HK-2 (cell line): ENCODE measurements at regions not wholly inside any gene's neighbourhood (a gene's known extent, or its start where the extent isn't known, plus 50 kb on each side); places are given as distances from the start of the nearest gene placed in this dataset.

Experiments
- DNase-seq: peaks from one replicate; pipeline ENCODE4 v3.0.0-alpha.2; 2018; ENCODE audit not compliant: unreplicated experiment

DNA sequence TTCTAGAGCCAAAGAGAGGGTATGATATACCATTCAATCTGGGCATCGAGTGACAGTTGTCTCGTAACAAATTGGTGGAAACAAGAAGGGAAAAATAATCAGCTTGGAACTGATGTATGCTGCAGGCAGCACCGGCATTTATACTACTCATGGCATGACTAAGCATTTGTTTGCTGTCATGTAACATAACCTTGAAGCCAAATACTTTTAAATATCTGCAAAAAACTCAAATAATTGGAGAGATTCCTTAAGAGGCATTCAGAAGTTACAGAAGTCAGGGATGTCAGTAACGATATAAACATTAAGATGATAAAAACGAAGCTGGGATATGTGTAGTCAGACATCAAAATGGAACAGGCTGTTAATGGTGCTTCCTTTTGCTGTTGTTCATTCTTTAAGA is 157.3 kb upstream of the MMADHC start:
- DNase-seq, result no peak

DNA sequence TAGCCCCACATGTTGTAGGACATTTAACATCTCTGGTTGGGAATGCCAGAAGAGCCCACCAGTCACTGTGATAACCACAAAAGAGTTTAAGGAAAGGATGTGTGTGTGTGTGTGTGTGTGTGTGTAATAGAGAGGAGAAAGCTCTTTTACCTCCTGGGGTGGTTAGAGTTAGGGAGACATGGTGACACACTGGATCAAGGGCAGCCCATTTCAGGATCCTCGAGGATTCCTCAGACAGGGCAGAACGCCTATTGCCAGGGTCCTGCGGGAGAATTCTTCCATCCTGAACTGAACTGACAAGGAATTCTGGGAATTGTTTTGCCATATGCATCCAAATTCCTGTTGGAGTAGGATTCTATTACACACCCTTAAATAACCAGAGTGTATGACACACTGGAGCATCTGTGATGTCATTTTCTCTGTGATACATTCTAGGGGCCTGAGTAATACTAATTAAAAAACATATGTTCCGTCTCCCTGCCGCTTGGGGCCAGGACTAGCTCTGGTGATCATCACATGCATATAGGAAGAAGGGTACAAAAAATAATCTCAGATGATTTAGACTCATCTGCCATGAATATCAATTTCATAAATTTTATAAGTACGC is 156.4 kb upstream of the MMADHC start:
- peak; percentile 2 for DNase-seq

DNA sequence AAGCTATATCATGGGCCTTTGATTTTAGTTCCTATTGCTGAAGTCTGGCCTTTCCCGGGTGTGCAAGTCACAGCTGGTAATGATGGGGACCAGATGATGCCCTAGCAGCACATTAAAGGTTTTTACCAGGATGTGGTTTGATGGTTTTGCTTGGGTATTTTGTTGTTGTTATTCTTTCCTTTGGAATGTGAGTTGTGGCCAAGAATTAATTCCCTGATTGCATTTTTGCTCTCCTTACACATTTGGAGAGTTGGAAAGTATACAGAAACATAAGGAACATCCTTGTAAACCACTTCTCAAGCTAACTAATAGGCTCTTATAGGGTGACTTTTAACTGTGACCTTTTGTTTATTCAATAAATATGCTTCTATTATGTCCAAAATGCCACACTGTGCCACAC is 154.1 kb upstream of the MMADHC start:
- DNase-seq, result no peak

DNA sequence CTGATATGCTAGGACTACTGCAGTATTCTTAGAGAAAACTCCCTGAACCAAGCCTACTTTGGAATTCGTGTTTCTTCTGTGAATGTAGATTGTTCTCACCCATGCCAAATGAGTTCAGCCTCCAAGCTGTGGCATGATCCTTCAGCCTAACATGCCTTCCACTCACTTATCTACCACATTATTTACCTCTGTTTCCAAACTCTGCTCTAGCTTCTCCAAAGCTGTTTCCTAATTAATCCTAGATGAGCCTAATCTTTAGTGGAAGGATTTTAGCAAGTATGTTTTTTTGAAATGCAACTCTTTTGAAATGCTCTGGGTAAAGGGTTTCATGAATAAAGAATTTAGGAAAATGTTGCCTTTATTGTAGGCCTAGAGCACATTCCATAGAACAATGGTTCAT is 152.9 kb upstream of the MMADHC start:
- no peak for DNase-seq

DNA sequence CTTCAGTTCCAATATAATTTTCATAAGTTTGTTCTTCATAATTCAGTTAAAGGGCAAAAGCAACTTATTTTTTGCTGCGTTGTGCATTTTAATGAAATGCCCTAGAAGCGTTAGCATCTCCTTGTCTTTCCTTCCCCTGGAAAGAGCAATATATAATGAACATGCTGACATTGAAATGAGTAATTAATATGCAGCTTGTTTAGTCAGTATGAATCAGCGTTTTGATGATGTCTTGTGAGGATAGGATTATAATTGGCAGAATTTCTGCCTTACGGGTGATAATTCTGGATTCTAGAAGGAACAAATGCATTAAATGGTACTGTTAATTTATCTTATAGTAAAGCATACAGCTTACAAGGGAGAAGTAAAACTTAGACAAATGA is 152.3 kb upstream of the MMADHC start:
- DNase-seq, result no peak

DNA sequence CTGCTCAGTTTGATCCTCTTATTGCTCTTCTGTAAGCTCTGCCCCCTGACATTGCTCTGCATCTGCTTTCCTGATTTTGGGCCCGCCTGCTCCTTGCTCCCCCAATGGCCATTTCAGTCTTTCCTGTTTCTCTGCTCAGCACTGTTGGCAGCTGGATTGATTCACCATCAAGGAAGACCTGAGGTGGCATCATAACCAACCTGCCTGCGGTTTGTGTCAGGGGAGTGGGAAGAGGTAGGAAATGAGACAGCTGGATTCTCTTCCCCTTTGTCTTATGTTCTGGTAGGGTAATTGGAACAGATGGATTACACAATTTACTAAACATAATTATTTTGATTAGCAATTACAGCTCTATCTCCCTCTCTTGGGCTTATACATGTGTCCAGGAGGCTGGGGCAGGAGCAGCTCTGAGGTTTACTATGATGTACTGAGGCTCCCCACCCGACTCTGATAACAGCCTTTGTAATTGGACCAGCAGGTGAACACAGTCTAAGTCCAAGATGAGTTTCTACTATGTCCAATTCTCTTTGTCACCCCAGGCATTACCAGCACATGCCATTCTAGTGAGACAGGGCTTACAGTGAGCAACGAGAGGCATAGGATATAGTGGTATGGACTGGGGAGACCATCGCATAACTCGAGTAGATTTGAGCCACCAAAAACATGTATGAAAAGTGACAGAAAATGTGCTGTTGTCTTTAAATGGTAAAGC is 151.8 kb upstream of the MMADHC start:
- no peak for DNase-seq

DNA sequence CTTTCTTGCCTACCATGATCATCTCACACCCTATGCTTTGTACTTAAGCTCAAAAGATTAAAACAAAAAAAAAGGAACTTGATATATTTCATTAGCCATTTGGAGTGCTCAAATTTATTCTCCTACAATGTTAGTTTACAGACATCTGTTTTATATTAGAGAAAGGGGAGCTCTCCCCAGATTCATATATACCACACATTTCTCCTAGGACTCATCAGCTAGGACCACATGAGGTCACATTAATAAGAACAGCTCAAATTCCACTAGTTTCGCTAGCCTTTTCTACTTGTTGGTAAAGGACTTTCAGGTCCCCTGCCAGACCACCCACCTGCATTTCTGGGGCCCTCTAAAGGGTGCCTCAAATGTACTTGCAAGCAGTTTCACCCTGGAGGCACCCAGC is 151.2 kb upstream of the MMADHC start:
- DNase-seq, result no peak

DNA sequence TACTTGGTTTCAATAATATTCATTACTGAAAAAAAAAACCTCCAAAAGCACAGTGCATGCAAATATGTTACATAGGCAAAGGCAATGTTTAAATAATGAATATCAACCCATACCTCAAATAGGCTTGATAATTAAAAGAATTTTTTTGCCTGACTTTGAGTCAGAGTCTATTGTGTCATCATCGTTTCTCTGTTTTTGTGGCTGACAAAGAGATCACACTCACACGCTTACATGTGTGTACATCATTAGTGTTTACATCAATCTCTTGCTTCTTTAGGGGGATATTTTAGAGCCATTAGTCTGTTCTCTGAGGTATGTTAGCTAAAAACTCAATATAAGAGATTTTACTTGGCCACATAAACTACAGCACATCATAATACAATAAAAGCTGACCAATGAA is 150.3 kb upstream of the MMADHC start:
- no peak for DNase-seq

DNA sequence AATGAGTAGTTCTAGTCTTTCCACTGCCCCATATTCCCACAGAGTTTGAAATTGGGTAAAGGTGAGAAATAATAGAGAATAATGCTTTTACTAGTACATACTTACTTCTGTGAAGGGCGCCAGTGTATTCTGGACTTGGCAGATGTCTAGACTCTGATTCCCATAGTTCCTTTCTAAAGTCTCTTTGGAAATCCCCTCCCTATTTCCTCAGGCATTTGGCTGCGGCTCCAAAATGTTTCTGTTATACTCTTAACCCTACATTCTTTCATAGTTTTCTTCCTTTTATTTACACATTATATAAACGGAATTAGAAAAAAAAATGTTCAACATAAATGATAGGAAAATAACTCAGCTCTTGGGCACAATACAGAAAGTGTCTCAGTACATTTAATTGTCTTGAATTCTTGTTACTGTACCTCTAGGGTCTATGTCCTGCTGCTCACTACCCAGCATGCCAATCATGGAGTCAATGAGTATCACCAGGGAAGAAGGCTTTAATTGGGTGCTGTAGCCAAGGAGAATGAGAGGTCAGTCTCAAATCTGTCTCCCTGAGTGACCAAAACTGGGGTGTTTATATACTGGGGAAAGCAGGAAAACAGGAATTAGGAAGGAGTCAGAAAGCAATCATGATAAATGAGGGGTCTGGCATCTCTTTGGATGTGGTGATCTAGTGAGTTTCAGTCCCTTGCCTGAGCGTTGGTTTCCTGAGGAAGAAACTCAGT is 147.8 kb upstream of the MMADHC start:
- DNase-seq, result no peak

DNA sequence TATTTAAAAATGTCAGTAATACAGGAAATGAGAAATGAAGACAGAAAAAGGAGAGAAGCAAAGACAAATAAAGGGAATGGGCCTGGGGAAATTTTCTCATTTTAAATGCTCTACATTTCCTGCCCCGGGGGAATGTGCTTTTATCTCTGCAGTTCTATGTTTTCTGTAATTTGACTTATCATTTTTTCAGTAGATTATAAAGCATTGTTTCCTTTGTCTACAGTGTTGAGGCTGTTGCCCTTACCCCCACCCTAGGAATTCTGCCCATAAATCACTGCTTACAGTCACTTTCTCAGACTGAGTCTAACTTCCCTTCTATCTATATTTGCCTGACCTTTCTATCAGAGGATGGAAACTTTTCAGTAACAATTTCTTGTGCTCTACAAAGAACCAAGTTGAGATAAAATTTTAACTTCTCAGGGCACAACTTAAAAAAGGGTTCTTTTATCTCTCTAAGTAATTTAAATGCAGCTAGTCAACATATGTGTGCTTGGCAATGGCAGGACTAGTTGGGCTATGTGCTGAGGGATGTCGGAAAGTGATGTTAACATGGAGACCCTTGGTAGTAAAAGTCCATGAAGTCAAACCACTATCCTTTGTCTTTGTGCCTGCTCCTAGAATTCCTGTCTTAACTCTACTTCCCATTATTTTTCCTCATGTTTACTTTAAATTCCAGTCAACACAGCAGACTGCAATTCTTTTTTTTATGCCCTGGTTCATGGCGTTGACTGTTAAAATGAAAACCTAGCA is 146.5 kb upstream of the MMADHC start:
- peak; percentile 3 for DNase-seq

DNA sequence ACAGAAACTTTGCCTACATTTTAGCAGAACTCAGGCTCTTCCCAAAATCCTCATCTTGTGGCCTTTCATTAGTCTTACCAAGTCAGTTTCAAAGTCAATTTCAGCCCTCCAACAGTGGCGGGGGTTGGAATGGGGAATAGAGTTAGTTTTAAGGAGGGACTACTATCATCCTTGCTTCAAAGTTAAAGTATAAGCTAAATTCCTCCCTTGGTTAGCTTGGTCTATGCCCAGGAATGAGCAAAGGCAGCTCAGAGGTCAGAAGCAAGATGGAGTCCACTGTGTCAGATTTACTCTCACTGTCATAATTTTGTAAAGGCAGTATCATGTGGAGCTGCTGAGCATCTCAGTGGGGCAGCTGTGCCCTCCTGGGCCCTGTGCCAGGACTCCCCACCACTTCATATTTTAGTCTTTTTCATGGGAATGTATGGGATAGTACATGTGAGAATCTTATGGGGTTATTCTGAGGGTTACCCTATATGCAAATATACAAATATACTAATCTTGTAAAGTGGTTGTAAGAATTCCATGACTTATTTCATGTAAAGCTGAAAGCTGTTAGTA is 145.2 kb upstream of the MMADHC start:
- peak; percentile 13 for DNase-seq

DNA sequence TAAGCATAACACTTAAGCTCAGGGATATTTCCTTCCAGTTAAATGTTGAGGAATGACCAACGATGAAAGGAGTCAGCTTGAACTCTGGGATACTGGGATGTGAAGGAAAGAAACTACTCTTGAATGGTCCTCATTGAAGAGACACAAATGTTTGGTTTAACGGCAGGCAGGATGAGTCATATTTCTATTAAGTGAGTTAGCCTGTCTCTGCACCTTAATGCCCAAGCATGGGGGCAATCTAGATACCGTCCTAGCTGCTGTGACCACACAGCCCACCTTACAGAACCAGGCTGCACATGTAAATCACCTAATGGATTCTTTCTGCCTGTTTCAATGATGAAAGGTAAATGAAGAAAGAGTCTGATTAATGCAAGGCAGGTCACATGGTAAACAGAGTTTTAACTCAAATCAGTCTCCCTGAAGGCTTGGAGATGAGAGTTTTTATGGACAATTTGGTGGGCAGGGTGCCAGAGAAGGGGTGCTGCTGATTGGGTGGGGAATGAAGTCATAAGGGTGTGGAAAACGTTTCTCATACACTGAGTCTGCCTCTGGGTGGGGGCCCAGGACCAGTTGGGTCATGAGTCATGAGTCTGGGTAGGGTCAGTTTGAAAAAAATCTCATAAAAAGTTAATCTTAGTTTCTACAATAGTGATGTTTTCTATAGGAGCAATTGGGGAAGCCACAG is 144.6 kb upstream of the MMADHC start:
- DNase-seq, result peak; percentile 32

DNA sequence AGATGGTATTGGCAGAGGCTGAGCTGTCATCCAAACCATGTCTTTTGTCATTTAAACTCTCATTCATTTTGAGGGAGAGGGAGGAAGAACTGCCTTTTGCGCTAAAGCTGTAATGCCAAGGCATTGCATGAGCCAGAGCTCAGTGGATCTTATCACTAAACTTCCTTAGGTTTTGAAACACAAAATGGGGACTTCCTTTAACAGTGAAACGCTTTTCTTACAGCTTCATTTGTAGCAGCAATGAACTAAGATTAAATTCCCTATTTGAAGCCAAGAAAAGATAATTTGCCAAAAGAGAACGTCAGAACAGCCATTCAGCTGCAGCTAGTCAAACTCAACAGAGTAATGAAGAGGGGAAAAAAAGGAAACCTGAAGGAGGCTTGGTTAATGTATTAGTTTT is 143.5 kb upstream of the MMADHC start:
- DNase-seq, result no peak

DNA sequence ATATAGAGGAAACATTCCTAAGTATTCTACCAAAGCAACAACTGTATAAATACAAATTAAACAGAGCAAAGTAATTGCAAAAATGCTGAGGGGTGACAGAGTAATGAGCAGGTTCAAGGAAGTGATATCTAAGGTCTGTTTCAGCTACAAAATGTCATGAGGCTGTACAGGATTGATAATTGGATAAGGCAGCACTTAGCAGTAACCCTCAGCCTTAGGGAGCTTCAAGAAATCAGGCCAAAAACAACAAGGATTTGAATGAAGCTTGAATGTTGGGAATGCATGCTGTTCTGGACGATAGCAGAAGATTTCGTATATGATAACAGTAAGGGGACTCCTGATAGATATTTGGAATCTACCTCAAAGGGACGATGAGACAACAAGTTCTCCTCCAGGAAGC is 142.0 kb upstream of the MMADHC start:
- no peak for DNase-seq

DNA sequence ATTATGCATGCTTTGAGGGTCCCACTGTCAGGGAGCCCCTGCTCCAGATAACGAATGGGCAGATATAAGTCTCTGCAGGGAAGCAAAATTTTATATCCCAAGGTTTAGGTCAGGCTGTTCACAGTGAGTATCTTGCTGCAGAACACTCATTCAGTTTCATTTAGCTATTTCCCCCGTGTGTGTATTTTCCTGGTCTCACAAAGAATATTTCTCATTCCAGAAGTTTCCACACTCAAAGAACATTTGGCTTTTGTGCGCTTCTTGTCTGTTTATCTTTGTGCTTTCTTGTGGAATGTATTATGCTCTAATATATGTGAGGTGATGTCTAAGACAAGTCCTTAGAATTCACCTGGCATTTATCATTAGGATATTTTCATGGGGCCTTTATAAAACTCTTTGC is 140.4 kb upstream of the MMADHC start:
- no peak for DNase-seq

DNA sequence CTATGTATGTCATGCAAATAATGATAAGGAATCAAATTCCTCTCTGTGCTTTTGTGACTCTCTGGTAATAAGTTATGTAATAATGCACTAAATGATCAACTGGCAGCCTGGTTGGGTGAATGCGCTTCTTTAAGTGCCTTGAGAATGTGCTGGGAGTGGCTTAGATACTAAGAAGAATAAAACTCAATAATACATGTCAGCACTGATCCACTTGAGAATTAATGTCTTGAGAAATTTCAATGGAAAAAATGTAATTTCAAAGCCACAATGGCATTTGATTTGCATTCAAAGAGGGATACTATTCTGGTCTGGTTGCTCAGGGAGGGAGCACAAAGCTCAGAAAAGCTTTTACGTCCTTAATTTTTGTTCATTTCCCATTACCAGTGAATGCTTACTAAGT is 137.7 kb upstream of the MMADHC start:
- no peak for DNase-seq

DNA sequence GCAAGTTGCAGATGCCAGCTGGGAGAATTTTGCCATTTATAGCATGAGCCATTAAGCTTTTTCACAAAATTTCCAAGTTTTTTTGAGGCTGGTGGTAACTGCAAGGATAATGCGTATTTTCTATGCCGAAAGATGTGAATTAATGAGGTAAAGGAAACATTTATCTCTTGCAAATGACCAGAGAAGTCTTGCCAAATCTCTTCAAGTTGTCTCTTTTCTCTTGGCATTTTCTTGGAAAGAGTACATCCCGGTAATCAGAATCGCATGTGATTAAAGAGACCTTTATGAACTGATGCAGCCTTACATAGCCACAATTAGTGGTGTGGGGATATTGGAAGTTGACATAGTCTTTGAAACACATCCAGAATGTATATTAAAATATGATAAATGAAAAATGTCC is 136.5 kb upstream of the MMADHC start:
- no peak for DNase-seq

DNA sequence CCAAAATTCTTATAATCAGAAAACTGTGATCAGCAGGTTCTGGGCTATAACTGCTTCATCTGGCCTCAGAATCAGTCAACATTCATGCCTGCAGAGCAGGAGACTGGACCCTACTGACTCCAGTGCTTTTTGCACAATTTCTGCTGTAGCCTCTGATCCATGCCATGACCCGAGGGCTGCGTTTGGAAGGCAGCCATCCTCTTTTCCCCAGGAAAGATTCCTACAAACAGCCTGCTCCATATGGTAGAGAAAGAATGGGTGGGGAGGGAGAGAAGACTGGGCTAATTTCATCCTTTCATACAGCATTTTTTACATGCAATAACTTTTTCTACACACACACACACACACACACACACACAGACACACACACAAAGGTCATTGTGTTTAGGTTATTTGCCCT is 133.0 kb upstream of the MMADHC start:
- DNase-seq, result no peak

DNA sequence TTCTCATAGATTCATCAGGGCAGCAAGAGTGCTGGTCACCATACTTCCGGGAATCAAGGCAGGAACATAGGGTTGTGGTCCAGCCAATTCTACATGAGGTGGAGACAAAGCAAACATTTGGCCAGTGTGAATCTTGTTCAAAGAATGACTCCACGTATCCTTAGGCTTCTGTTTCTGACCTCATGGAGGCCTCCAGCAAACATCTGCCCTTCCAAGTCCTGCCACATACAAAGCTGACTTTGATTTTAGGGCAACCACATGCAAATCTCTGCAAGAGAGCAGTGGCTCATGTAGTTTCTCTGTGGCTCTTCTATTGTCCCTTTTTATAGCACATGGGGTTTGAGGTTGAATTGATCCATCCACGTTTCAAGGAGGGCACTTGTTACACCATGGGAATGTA is 132.1 kb upstream of the MMADHC start:
- no peak for DNase-seq

DNA sequence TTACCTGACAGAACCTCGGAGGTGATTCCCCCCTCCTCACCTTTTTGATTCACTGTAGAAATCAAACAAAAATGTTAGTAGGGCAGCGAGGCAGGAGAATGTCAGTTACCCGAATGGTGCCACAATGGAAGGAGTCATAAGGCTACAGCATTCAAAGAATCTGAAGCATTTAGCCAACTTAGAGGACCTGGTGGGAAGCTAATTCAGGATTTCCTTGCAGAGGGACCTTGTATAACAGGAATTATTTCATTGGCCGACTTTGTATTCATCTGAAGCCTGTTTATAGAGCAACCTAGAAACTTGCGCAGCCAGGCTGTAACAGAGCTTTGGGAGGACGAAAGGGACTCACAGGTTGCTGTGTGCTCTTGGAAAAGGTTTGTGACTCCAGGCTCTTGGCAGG is 129.1 kb upstream of the MMADHC start:
- no peak for DNase-seq

DNA sequence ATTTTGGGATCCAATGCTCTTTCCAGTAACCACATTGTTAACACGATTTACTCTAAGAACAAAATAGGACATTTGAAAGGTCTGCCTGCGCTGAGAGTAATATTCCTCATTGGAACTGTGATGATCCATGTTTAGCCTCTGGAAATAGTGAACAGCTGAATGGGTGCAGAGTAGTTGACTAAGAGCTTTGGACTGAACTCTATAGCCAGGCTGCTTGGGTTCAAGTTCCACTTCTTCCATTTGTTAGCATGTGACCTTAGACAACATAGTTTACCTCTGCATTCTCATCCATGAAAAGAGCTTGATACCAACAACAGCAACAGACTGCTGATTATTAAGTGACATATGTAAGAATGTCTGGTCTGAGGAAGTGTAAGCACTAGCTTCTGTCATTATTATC is 128.3 kb upstream of the MMADHC start:
- no peak for DNase-seq
